Calu3 (cell line): ENCODE measurements at regions not wholly inside any gene's neighbourhood (a gene's known extent, or its start where the extent isn't known, plus 50 kb on each side); places are given as distances from the start of the nearest gene placed in this dataset.

Experiments
- BruUV-seq: library from RNA; stranded (reverse); fragments of 400-500 nt; replicated peaks from 2 replicates; lab custom pipeline; 2021; lab: Mats Ljungman, UMichigan
- CTCF ChIA-PET: fragments of 300-600 bp; sonication (Branson Sonifier 250); formaldehyde crosslinking; loops from one replicate; lab custom pipeline; 2022; ENCODE audit warnings: antibody characterized with exemption; lab: Charles Lee
- DNase-seq: peaks from one replicate; pipeline ENCODE4 v3.0.0; 2022
- H3K27ac Mint-ChIP-seq: one replicate; pipeline ENCODE4 v1.8.0; 2022; ENCODE audit warnings: mixed read lengths; ENCODE audit not compliant: unreplicated experiment
- H3K27me3 Mint-ChIP-seq: one replicate; pipeline ENCODE4 v1.8.0; 2022; ENCODE audit warnings: mixed read lengths; ENCODE audit not compliant: unreplicated experiment
- H3K36me3 Mint-ChIP-seq: one replicate; pipeline ENCODE4 v1.8.0; 2022; ENCODE audit warnings: mild to moderate bottlenecking, moderate library complexity, mixed read lengths; ENCODE audit not compliant: insufficient read depth, unreplicated experiment
- H3K4me1 Mint-ChIP-seq: one replicate; pipeline ENCODE4 v1.8.0; 2022; ENCODE audit warnings: mild to moderate bottlenecking, low read depth, mixed read lengths; ENCODE audit not compliant: unreplicated experiment
- H3K4me3 Mint-ChIP-seq: one replicate; pipeline ENCODE4 v1.8.0; 2022; ENCODE audit warnings: mild to moderate bottlenecking, low read depth, moderate library complexity, mixed read lengths; ENCODE audit not compliant: unreplicated experiment
- H3K9me3 Mint-ChIP-seq: one replicate; pipeline ENCODE4 v1.8.0; 2022; ENCODE audit warnings: low read depth, mixed read lengths; ENCODE audit not compliant: unreplicated experiment
- CTCF ChIP-seq: fragments of 200-600 bp; IDR thresholded peaks from one replicate; pipeline ENCODE4 v1.8.0; 2022; ENCODE audit warnings: antibody characterized with exemption; ENCODE audit not compliant: unreplicated experiment
- intact Hi-C: fragments of 100-400 bp; cut with micrococcal nuclease; formaldehyde crosslinking; loops from one replicate; pipeline ENCODE4 v1.10.0; 2022; ENCODE audit not compliant: unreplicated experiment

- no peak overlapping the region for H3K27ac Mint-ChIP-seq
Observed at GRCh38 chr2:3132966-3133365, 244.7 kb downstream of the EIPR1 start.

GRCh38 chr2:3132466-3132865 is 245.2 kb downstream of the EIPR1 start:
- no peak for TF ChIP-seq CTCF
- Mint-ChIP-seq H3K27ac (no peak overlapping the region), H3K4me1 (no peaks in the 10 kb centered on the region), H3K4me3 (no peak overlapping the region), H3K36me3 (no peaks in the 10 kb centered on the region), H3K9me3 (no peaks in the 10 kb centered on the region), H3K27me3 (no peaks in the 10 kb centered on the region)
- intact Hi-C loops = no loop called here
- BruUV-seq = no TSS peak
- DNase-seq = no peak
- CTCF ChIA-PET = no interaction called here

More at GRCh38 chr2:3132966-3133365, 244.7 kb downstream of the EIPR1 start:
- CTCF ChIA-PET = no interaction called here
- no peak for DNase-seq
- Mint-ChIP-seq H3K9me3 (no peaks in the 10 kb centered on the region), H3K4me1 (no peaks in the 10 kb centered on the region), H3K36me3 (no peaks in the 10 kb centered on the region), H3K4me3 (no peak overlapping the region), H3K27me3 (no peaks in the 10 kb centered on the region)
- TF ChIP-seq CTCF = no peak
- no TSS peak for BruUV-seq
- intact Hi-C loops = no loop called here

GRCh38 chr2:3131636-3132326 is 245.8 kb downstream of the EIPR1 start:
- H3K9me3 Mint-ChIP-seq = no peaks in the 10 kb centered on the region
- no peak for TF ChIP-seq CTCF
- H3K4me1 Mint-ChIP-seq = no peaks in the 10 kb centered on the region
- H3K4me3 Mint-ChIP-seq = no peak overlapping the region
- no peaks in the 10 kb centered on the region for H3K27me3 Mint-ChIP-seq
- DNase-seq = no peak
- no peaks in the 10 kb centered on the region for H3K36me3 Mint-ChIP-seq
- no peak overlapping the region for H3K27ac Mint-ChIP-seq
- intact Hi-C loops = no loop called here
- BruUV-seq = no TSS peak
- CTCF ChIA-PET = no interaction called here

- no peaks in the 10 kb centered on the region for H3K9me3 Mint-ChIP-seq
- H3K4me1 Mint-ChIP-seq = no peaks in the 10 kb centered on the region
- H3K4me3 Mint-ChIP-seq = no peak overlapping the region
- no peak for TF ChIP-seq CTCF
- no peaks in the 10 kb centered on the region for H3K36me3 Mint-ChIP-seq
- intact Hi-C loops = no loop called here
- no TSS peak for BruUV-seq
- CTCF ChIA-PET = no interaction called here
- DNase-seq = no peak
- no peaks in the 10 kb centered on the region for H3K27me3 Mint-ChIP-seq
- no peak overlapping the region for H3K27ac Mint-ChIP-seq
Observed at GRCh38 chr2:3130889-3131635, 246.6 kb downstream of the EIPR1 start.
